Neural cell (in vitro differentiated cells): ENCODE measurements at regions not wholly inside any gene's neighbourhood (a gene's known extent, or its start where the extent isn't known, plus 50 kb on each side); places are given as distances from the start of the nearest gene placed in this dataset.

ENCODE experiments used
- H2AFZ ChIP-seq: fragments of 200-600, 300-800 bp; sonication (generic), shearing (Covaris generic); 2 replicates; pipeline ENCODE4 v1.6.0; 2014; ENCODE audit warnings: low read depth, mild to moderate bottlenecking, antibody characterized with exemption, low read length, moderate library complexity
- H3F3A ChIP-seq: fragments of 200-600 bp; shearing (Covaris generic); 2 replicates; pipeline ENCODE4 v1.6.1; 2016; ENCODE audit warnings: mild to moderate bottlenecking, moderate library complexity, mixed read lengths, antibody characterized with exemption, low read length; ENCODE audit not compliant: insufficient read depth, poor library complexity, severe bottlenecking
- H3K27ac ChIP-seq: fragments of 200-600, 300-800 bp; sonication (generic), shearing (Covaris generic); 2 replicates; pipeline ENCODE4 v1.5.1; 2014; ENCODE audit warnings: mild to moderate bottlenecking, low read length, moderate library complexity
- H3K27me3 ChIP-seq: fragments of 300-800, 200-600 bp; sonication (generic), shearing (Covaris generic); 2 replicates; pipeline ENCODE4 v1.6.0; 2014; ENCODE audit warnings: mild to moderate bottlenecking, low read depth, low read length, moderate library complexity; ENCODE audit not compliant: insufficient read depth
- H3K36me3 ChIP-seq: fragments of 300-800, 200-600 bp; sonication (generic), shearing (Covaris generic); 2 replicates; pipeline ENCODE4 v1.5.1; 2014; ENCODE audit warnings: mild to moderate bottlenecking, antibody characterized with exemption, low read length, moderate library complexity; ENCODE audit not compliant: insufficient read depth
- H3K4me2 ChIP-seq: fragments of 300-800, 200-600 bp; sonication (generic), shearing (Covaris generic); 2 replicates; pipeline ENCODE4 v1.6.0; 2014; ENCODE audit warnings: mild to moderate bottlenecking, low read length
- H3K4me3 ChIP-seq: fragments of 300-800, 200-600 bp; sonication (generic), shearing (Covaris generic); 2 replicates; pipeline ENCODE4 v1.5.1; 2014; ENCODE audit warnings: mild to moderate bottlenecking, low read length, moderate library complexity
- H3K79me2 ChIP-seq: fragments of 200-600 bp; shearing (Covaris generic); replicated peaks from 2 replicates; pipeline ENCODE4 v1.6.0; 2014; ENCODE audit warnings: mild to moderate bottlenecking, low read length, moderate library complexity; ENCODE audit not compliant: insufficient read depth
- H3K9ac ChIP-seq: fragments of 300-800, 200-600 bp; sonication (generic), shearing (Covaris generic); 2 replicates; pipeline ENCODE4 v1.6.1; 2016; ENCODE audit warnings: mild to moderate bottlenecking, low read length, mixed read lengths
- H3K9me2 ChIP-seq: fragments of 200-600 bp; shearing (Covaris generic); 2 replicates; pipeline ENCODE4 v1.6.1; 2016; ENCODE audit warnings: mild to moderate bottlenecking, low read length, mixed read lengths; ENCODE audit not compliant: insufficient read depth
- H3K9me3 ChIP-seq: fragments of 200-600, 300-800 bp; sonication (generic), shearing (Covaris generic); 2 replicates; pipeline ENCODE4 v1.6.1; 2016; ENCODE audit warnings: mild to moderate bottlenecking, mixed run types, low read length, moderate library complexity, mixed read lengths
- H4K20me1 ChIP-seq: fragments of 200-600 bp; shearing (Covaris generic); 2 replicates; pipeline ENCODE4 v1.6.1; 2016; ENCODE audit warnings: mild to moderate bottlenecking, mixed run types; ENCODE audit not compliant: insufficient read depth
- EP300 ChIP-seq: fragments of 450-650 bp; conservative IDR thresholded peaks from 2 replicates; pipeline ENCODE4 v1.6.1; 2014; ENCODE audit warnings: antibody characterized with exemption, mild to moderate bottlenecking, moderate library complexity; ENCODE audit not compliant: poor library complexity, severe bottlenecking
- EZH2 ChIP-seq: fragments of 200-600, 300-800 bp; shearing (Covaris generic), sonication (generic); IDR thresholded peaks from 2 replicates; pipeline ENCODE4 v1.6.1; 2014; ENCODE audit warnings: antibody characterized with exemption, low read length, borderline replicate concordance, mild to moderate bottlenecking; ENCODE audit not compliant: insufficient read depth, poor library complexity, severe bottlenecking
- MXI1 ChIP-seq: fragments of 450-650 bp; conservative IDR thresholded peaks from 2 replicates; pipeline ENCODE4 v1.6.1; 2014; ENCODE audit warnings: antibody characterized with exemption, mild to moderate bottlenecking; ENCODE audit not compliant: poor library complexity, severe bottlenecking
- POLR2AphosphoS5 ChIP-seq: IDR thresholded peaks from 2 replicates; pipeline ENCODE4 v1.6.1; 2012
- RAD21 ChIP-seq: fragments of 450-650 bp; conservative IDR thresholded peaks from 2 replicates; pipeline ENCODE4 v1.6.1; 2014; ENCODE audit warnings: antibody characterized with exemption, mild to moderate bottlenecking, moderate library complexity
- SMC3 ChIP-seq: fragments of 450-650 bp; conservative IDR thresholded peaks from 2 replicates; pipeline ENCODE4 v1.6.1; 2014; ENCODE audit warnings: antibody characterized with exemption, mild to moderate bottlenecking, moderate library complexity; ENCODE audit not compliant: poor library complexity
- TAF1 ChIP-seq: IDR thresholded peaks from 2 replicates; pipeline ENCODE4 v1.6.1; 2012; ENCODE audit warnings: low read depth
- TF ChIP-seq, protein P1 (sequence below): fragments of 450-650 bp; IDR thresholded peaks from 2 replicates; pipeline ENCODE4 v1.5.1; 2014; ENCODE audit warnings: antibody characterized with exemption, mild to moderate bottlenecking, moderate library complexity; ENCODE audit not compliant: poor library complexity, severe bottlenecking
- TF ChIP-seq, protein P2 (sequence below): IDR thresholded peaks from 2 replicates; pipeline ENCODE4 v1.6.1; 2012; ENCODE audit warnings: borderline replicate concordance

- H3K4me2 ChIP-seq = peak overlapping the region; percentile 23
Observed at GRCh38 chr11:126112547-126112946, 49.9 kb upstream of the CDON start.

More at GRCh38 chr11:126112547-126112946, 49.9 kb upstream of the CDON start:
- Histone ChIP-seq H2AFZ (peak overlapping the region; percentile 40), H3F3A (no peaks in the 10 kb centered on the region), H3K79me2 (no peaks in the 10 kb centered on the region), H3K9ac (peak overlapping the region; percentile 40), H3K9me2 (no peaks in the 10 kb centered on the region), H3K4me3 (peak overlapping the region; percentile 40), H3K27me3 (no peaks in the 10 kb centered on the region), H4K20me1 (no peaks in the 10 kb centered on the region), H3K36me3 (no peaks in the 10 kb centered on the region), H3K9me3 (no peaks in the 10 kb centered on the region), H3K27ac (peak overlapping the region; percentile 63)
- TF ChIP-seq, protein P1, sequence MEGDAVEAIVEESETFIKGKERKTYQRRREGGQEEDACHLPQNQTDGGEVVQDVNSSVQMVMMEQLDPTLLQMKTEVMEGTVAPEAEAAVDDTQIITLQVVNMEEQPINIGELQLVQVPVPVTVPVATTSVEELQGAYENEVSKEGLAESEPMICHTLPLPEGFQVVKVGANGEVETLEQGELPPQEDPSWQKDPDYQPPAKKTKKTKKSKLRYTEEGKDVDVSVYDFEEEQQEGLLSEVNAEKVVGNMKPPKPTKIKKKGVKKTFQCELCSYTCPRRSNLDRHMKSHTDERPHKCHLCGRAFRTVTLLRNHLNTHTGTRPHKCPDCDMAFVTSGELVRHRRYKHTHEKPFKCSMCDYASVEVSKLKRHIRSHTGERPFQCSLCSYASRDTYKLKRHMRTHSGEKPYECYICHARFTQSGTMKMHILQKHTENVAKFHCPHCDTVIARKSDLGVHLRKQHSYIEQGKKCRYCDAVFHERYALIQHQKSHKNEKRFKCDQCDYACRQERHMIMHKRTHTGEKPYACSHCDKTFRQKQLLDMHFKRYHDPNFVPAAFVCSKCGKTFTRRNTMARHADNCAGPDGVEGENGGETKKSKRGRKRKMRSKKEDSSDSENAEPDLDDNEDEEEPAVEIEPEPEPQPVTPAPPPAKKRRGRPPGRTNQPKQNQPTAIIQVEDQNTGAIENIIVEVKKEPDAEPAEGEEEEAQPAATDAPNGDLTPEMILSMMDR = no peak
- TF ChIP-seq EP300 = peak; percentile 66
- TF ChIP-seq EZH2 = no peak
- TF ChIP-seq POLR2AphosphoS5 = peak; percentile 22
- TF ChIP-seq, protein P2, sequence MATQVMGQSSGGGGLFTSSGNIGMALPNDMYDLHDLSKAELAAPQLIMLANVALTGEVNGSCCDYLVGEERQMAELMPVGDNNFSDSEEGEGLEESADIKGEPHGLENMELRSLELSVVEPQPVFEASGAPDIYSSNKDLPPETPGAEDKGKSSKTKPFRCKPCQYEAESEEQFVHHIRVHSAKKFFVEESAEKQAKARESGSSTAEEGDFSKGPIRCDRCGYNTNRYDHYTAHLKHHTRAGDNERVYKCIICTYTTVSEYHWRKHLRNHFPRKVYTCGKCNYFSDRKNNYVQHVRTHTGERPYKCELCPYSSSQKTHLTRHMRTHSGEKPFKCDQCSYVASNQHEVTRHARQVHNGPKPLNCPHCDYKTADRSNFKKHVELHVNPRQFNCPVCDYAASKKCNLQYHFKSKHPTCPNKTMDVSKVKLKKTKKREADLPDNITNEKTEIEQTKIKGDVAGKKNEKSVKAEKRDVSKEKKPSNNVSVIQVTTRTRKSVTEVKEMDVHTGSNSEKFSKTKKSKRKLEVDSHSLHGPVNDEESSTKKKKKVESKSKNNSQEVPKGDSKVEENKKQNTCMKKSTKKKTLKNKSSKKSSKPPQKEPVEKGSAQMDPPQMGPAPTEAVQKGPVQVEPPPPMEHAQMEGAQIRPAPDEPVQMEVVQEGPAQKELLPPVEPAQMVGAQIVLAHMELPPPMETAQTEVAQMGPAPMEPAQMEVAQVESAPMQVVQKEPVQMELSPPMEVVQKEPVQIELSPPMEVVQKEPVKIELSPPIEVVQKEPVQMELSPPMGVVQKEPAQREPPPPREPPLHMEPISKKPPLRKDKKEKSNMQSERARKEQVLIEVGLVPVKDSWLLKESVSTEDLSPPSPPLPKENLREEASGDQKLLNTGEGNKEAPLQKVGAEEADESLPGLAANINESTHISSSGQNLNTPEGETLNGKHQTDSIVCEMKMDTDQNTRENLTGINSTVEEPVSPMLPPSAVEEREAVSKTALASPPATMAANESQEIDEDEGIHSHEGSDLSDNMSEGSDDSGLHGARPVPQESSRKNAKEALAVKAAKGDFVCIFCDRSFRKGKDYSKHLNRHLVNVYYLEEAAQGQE = no peak
- peak; percentile 21 for TF ChIP-seq RAD21
- peak; percentile 90 for TF ChIP-seq MXI1
- no peak for TF ChIP-seq TAF1
- peak; percentile 30 for TF ChIP-seq SMC3
